Keratinocyte (primary cell): ENCODE measurements at regions not wholly inside any gene's neighbourhood (a gene's known extent, or its start where the extent isn't known, plus 50 kb on each side); places are given as distances from the start of the nearest gene placed in this dataset.

ENCODE experiments used
- DNase-seq: peaks from one replicate; pipeline ENCODE4 v3.0.0-alpha.2; 2011; ENCODE audit warnings: low read depth, missing footprints, low spot score
- FAIRE-seq: peaks from 2 replicates; lab custom pipeline; 2011; peaks lifted over from hg19 to GRCh38; lab: Jason Lieb, UNC
- H2AFZ ChIP-seq: 2 replicates; pipeline ENCODE4 v1.6.0; 2012; ENCODE audit warnings: low read length, control low read depth, inconsistent platforms; ENCODE audit not compliant: control insufficient read depth
- H3K27ac ChIP-seq: 2 replicates; pipeline ENCODE4 v1.5.1; 2011; ENCODE audit warnings: low read length; ENCODE audit not compliant: control insufficient read depth, insufficient read depth
- H3K27me3 ChIP-seq: 3 replicates; pipeline ENCODE4 v1.6.0; 2011; ENCODE audit warnings: low read length; ENCODE audit not compliant: control insufficient read depth, insufficient read depth; ENCODE audit errors: extremely low read depth
- H3K36me3 ChIP-seq, 2 experiments: 2 replicates in 1 of 2; 3 replicates in 1 of 2; pipeline ENCODE4 v1.5.1; 2011; ENCODE audit warnings: low read length in 2 of 2, mild to moderate bottlenecking in 1 of 2; ENCODE audit not compliant: control insufficient read depth in 2 of 2, insufficient read depth in 2 of 2; ENCODE audit errors: extremely low read depth in 1 of 2
- H3K4me1 ChIP-seq: 3 replicates; pipeline ENCODE4 v1.5.1; 2011; ENCODE audit warnings: low read length; ENCODE audit not compliant: control insufficient read depth, insufficient read depth; ENCODE audit errors: extremely low read depth
- H3K4me2 ChIP-seq: 3 replicates; pipeline ENCODE4 v1.6.0; 2011; ENCODE audit warnings: low read depth, low read length; ENCODE audit not compliant: control insufficient read depth, insufficient read depth; ENCODE audit errors: extremely low read depth
- H3K4me3 ChIP-seq, 3 experiments: fragments of 200-600 bp in 1 of 3; sonication (generic) in 1 of 3; 2 replicates in 2 of 3; 3 replicates in 1 of 3; pipeline ENCODE4 v1.5.1; 2011 to 2016; ENCODE audit warnings: low read length in 3 of 3, mild to moderate bottlenecking in 3 of 3, control low read depth in 2 of 3, inconsistent platforms in 1 of 3, low read depth in 1 of 3, mixed read lengths in 1 of 3, mixed run types in 1 of 3, moderate library complexity in 1 of 3; ENCODE audit not compliant: control insufficient read depth in 2 of 3, insufficient read depth in 2 of 3; ENCODE audit errors: extremely low read depth in 1 of 3
- H3K79me2 ChIP-seq: 2 replicates; pipeline ENCODE4 v1.6.0; 2012; ENCODE audit warnings: low read length; ENCODE audit not compliant: control insufficient read depth, insufficient read depth
- H3K9ac ChIP-seq: 3 replicates; pipeline ENCODE4 v1.6.0; 2011; ENCODE audit warnings: low read length; ENCODE audit not compliant: control insufficient read depth, insufficient read depth; ENCODE audit errors: extremely low read depth
- H3K9me1 ChIP-seq: 3 replicates; pipeline ENCODE4 v1.6.0; 2011; ENCODE audit warnings: low read length; ENCODE audit not compliant: control insufficient read depth, insufficient read depth; ENCODE audit errors: extremely low read depth
- H3K9me3 ChIP-seq: 2 replicates; pipeline ENCODE4 v1.5.1; 2012; ENCODE audit warnings: low read depth, low read length; ENCODE audit not compliant: control insufficient read depth
- H4K20me1 ChIP-seq: 3 replicates; pipeline ENCODE4 v1.6.0; 2011; ENCODE audit warnings: low read length; ENCODE audit not compliant: control insufficient read depth, insufficient read depth; ENCODE audit errors: extremely low read depth
- CTCF ChIP-seq, 3 experiments: IDR thresholded peaks in 1 of 3; conservative IDR thresholded peaks in 1 of 3; optimal IDR thresholded peaks in 1 of 3; 2 replicates in 2 of 3; 3 replicates in 1 of 3; pipeline versions ENCODE3 to v1.5.1; 2011; ENCODE audit warnings: low read length in 3 of 3, mild to moderate bottlenecking in 3 of 3, moderate library complexity in 2 of 3, control low read depth in 1 of 3, inconsistent platforms in 1 of 3; ENCODE audit not compliant: insufficient read depth in 2 of 3; ENCODE audit errors: extremely low read depth in 1 of 3
- EZH2 ChIP-seq: IDR thresholded peaks from one replicate; pipeline ENCODE4 v1.6.1; 2012; ENCODE audit warnings: inconsistent platforms, mild to moderate bottlenecking, low read length, moderate library complexity
- dilution Hi-C: fragments of 300-500 bp; cut with MboI; formaldehyde crosslinking; loops from one replicate; pipeline ENCODE4 v1.7.0; 2020; ENCODE audit warnings: low sequenced_read_pairs; ENCODE audit not compliant: extremely low pct_ligation_motif_present

- H3K4me1 ChIP-seq = peaks cover 9% of the 10 kb centered on the region
- no peak overlapping the region for H3K4me3 ChIP-seq
- no peak overlapping the region for H2AFZ ChIP-seq
- dilution Hi-C loops = no loop called here
- no peak overlapping the region for H3K27ac ChIP-seq
- H3K36me3 ChIP-seq = no peaks in the 10 kb centered on the region
- no peaks in the 10 kb centered on the region for H3K79me2 ChIP-seq
- no peak overlapping the region for H3K4me2 ChIP-seq
- no peak for FAIRE-seq
- no peak for TF ChIP-seq EZH2
- TF ChIP-seq CTCF (optimal IDR thresholded peaks at IDR 0.05 in 1 of 3, IDR thresholded peaks at IDR 0.05 in 1 of 3, conservative IDR thresholded peaks at IDR 0.05 in 1 of 3; ENCODE audit: extremely low read depth in 1 of 3, insufficient read depth in 2 of 3, low read length in 3 of 3) = no peak
- H3K9me1 ChIP-seq = no peaks in the 10 kb centered on the region
- DNase-seq = no peak
- no peaks in the 10 kb centered on the region for H3K27me3 ChIP-seq
- no peaks in the 10 kb centered on the region for H3K9me3 ChIP-seq
- H3K9ac ChIP-seq = no peak overlapping the region
- no peaks in the 10 kb centered on the region for H4K20me1 ChIP-seq
Measured at GRCh38 chr3:152102410-152102809, 166.3 kb upstream of the MBNL1 start.

- Histone ChIP-seq H3K4me3 (no peak overlapping the region), H4K20me1 (no peaks in the 10 kb centered on the region), H2AFZ (no peak overlapping the region), H3K4me2 (no peak overlapping the region), H3K4me1 (peaks cover 2% of the 10 kb centered on the region), H3K79me2 (no peaks in the 10 kb centered on the region), H3K27me3 (no peaks in the 10 kb centered on the region), H3K9ac (no peak overlapping the region), H3K9me1 (no peaks in the 10 kb centered on the region), H3K36me3 (no peaks in the 10 kb centered on the region), H3K27ac (no peak overlapping the region), H3K9me3 (no peaks in the 10 kb centered on the region)
- no peak for TF ChIP-seq CTCF (optimal IDR thresholded peaks at IDR 0.05 in 1 of 3, IDR thresholded peaks at IDR 0.05 in 1 of 3, conservative IDR thresholded peaks at IDR 0.05 in 1 of 3; ENCODE audit: extremely low read depth in 1 of 3, insufficient read depth in 2 of 3, low read length in 3 of 3)
- DNase-seq = no peak
- dilution Hi-C loops = no loop called here
- FAIRE-seq = no peak
Measured at GRCh38 chr3:152103257-152103656, 165.5 kb upstream of the MBNL1 start.
